Right lobe of liver (tissue), 6 donors: ENCODE measurements at regions not wholly inside any gene's neighbourhood (a gene's known extent, or its start where the extent isn't known, plus 50 kb on each side); places are given as distances from the start of the nearest gene placed in this dataset.

Experiments
- ATAC-seq, 4 donors: fragments of 200-7000 bp; cut with Tn5 transposase; one replicate each; pipeline ENCODE4 v1.9.1; 2020; ENCODE audit warnings: mild to moderate bottlenecking in 4 of 4, moderate library complexity in 4 of 4
- DNase-seq, 3 donors: peaks; one replicate each; pipeline ENCODE4 v3.0.0-alpha.2; 2020
- H3K27ac ChIP-seq, 3 donors: fragments of 200-600 bp; one replicate each; pipeline ENCODE4 v1.8.0; 2022
- H3K27me3 ChIP-seq, 2 donors: fragments of 200-600 bp; one replicate each; pipeline ENCODE4 v1.8.0; 2022
- H3K36me3 ChIP-seq, 4 donors: fragments of 200-600 bp; sonication (generic) in 1 of 4; one replicate each; pipeline versions ENCODE4 v1.5.1 to v1.8.0; 2017 to 2022; ENCODE audit warnings: control low read depth in 1 of 4
- H3K4me1 ChIP-seq, 4 donors: fragments of 200-600 bp; sonication (generic) in 1 of 4; one replicate each; pipeline versions ENCODE4 v1.5.1 to v1.8.0; 2017 to 2022; ENCODE audit warnings: control low read depth in 1 of 4
- H3K4me3 ChIP-seq, 3 donors: fragments of 200-600 bp; one replicate each; pipeline ENCODE4 v1.8.0; 2022
- H3K9me3 ChIP-seq, 4 donors: fragments of 200-600 bp; sonication (generic) in 1 of 4; one replicate each; pipeline versions ENCODE4 v1.5.1 to v1.8.0; 2017 to 2022; ENCODE audit warnings: control low read depth in 1 of 4
- CTCF ChIP-seq, 4 donors: fragments of 200-600 bp in 3 of 4; fragments of 450-650 bp in 1 of 4; IDR thresholded peaks; one replicate each; pipeline versions ENCODE4 v1.5.1 to v1.8.0; 2016 to 2022; ENCODE audit warnings: antibody characterized with exemption in 4 of 4, mild to moderate bottlenecking in 2 of 4
- POLR2A ChIP-seq: fragments of 450-650 bp; IDR thresholded peaks from one replicate; pipeline ENCODE4 v1.6.1; 2017; ENCODE audit warnings: antibody characterized with exemption, mild to moderate bottlenecking
- WGBS: methylation state at CpG from one replicate; pipeline ENCODE4 v1.1.6; 2018; ENCODE audit warnings: low coverage, low lambda C conversion rate; ENCODE audit not compliant: insufficient coverage; ENCODE audit errors: missing lambda C conversion rate; 5-methylcytosine and 5-hydroxymethylcytosine counted together
- intact Hi-C, 2 donors: fragments of 100-400 bp; cut with DNase I; formaldehyde crosslinking; loops; one replicate each; pipeline versions ENCODE4 v1.11.2 to v1.14.1; 2022
- donor health status: DM: no; HTN: yes; CAD: no.
- donor health status: DM: no; HTN: no; CAD: no.
- donor health status: DM: no; HTN: no; CAD: no.
- donor health status: DM: no; HTN: yes; CAD: no.
- donor health status: DM: no; HTN: yes; CAD: no.

- peak in 1 of 4 donors; percentile 30 for ATAC-seq
- H3K4me1 ChIP-seq = no peaks in the 10 kb centered on the region
- TF ChIP-seq POLR2A (no peak), CTCF (IDR thresholded peaks at IDR 0.05) (no peak)
Observed at GRCh38 chr10:84902553-84902952, 574.2 kb downstream of the CCSER2 start.

GRCh38 chr10:84903320-84903719, 574.9 kb downstream of the CCSER2 start:
- no peak for ATAC-seq

More at GRCh38 chr10:84902553-84902952, 574.2 kb downstream of the CCSER2 start:
- intact Hi-C loops = no loop called here
- no peak overlapping the region for H3K4me3 ChIP-seq
- H3K36me3 ChIP-seq = no peaks in the 10 kb centered on the region
- H3K27me3 ChIP-seq = no peaks in the 10 kb centered on the region
- no peaks in the 10 kb centered on the region for H3K9me3 ChIP-seq
- no peak overlapping the region for H3K27ac ChIP-seq
- WGBS = 51% methylated on average over 3 of the region's 3 CpGs
- DNase-seq = no peak

GRCh38 chr10:84907461-84908009, 579.1 kb downstream of the CCSER2 start:
- DNase-seq (no peak), ATAC-seq (no peak)
- intact Hi-C loops = no loop called here

More at GRCh38 chr10:84903320-84903719, 574.9 kb downstream of the CCSER2 start:
- Histone ChIP-seq H3K4me1 (no peaks in the 10 kb centered on the region), H3K4me3 (no peak overlapping the region), H3K27me3 (no peaks in the 10 kb centered on the region), H3K27ac (no peak overlapping the region), H3K36me3 (no peaks in the 10 kb centered on the region), H3K9me3 (no peaks in the 10 kb centered on the region)
- no peak for DNase-seq
- TF ChIP-seq POLR2A (no peak), CTCF (IDR thresholded peaks at IDR 0.05) (no peak)
- intact Hi-C loops = no loop called here

GRCh38 chr10:84908491-84908890, 580.1 kb downstream of the CCSER2 start:
- TF ChIP-seq CTCF (IDR thresholded peaks at IDR 0.05) = no peak
- TF ChIP-seq POLR2A = no peak
- ATAC-seq = no peak
- Histone ChIP-seq H3K27ac (no peak overlapping the region), H3K4me3 (no peak overlapping the region), H3K36me3 (no peaks in the 10 kb centered on the region), H3K9me3 (no peaks in the 10 kb centered on the region), H3K27me3 (no peaks in the 10 kb centered on the region), H3K4me1 (no peaks in the 10 kb centered on the region)
- 56% methylated on average over 4 of the region's 4 CpGs for WGBS
- intact Hi-C loops = no loop called here
- no peak for DNase-seq

More at GRCh38 chr10:84907461-84908009, 579.1 kb downstream of the CCSER2 start:
- Histone ChIP-seq H3K4me1 (no peaks in the 10 kb centered on the region), H3K36me3 (no peaks in the 10 kb centered on the region), H3K27ac (no peak overlapping the region), H3K9me3 (no peaks in the 10 kb centered on the region), H3K27me3 (no peaks in the 10 kb centered on the region), H3K4me3 (no peak overlapping the region)
- TF ChIP-seq CTCF (IDR thresholded peaks at IDR 0.05) = no peak
- TF ChIP-seq POLR2A = no peak
- 81% methylated on average over 2 of the region's 4 CpGs for whole genome bisulfite sequencing

- H3K4me3 ChIP-seq = no peak overlapping the region
- H3K36me3 ChIP-seq = no peaks in the 10 kb centered on the region
- 13% methylated on average over 1 of the region's 1 CpG for WGBS
- H3K27ac ChIP-seq = no peak overlapping the region
- DNase-seq (no peak), ATAC-seq (no peak)
- no peak for TF ChIP-seq POLR2A
- TF ChIP-seq CTCF (IDR thresholded peaks at IDR 0.05) = no peak
- no peaks in the 10 kb centered on the region for H3K4me1 ChIP-seq
- intact Hi-C loops = no loop called here
- no peaks in the 10 kb centered on the region for H3K27me3 ChIP-seq
- H3K9me3 ChIP-seq = no peaks in the 10 kb centered on the region
Observed at GRCh38 chr10:84921701-84922100, 593.3 kb downstream of the CCSER2 start.
